NCI-H187 (cell line): ENCODE measurements at regions not wholly inside any gene's neighbourhood (a gene's known extent, or its start where the extent isn't known, plus 50 kb on each side); places are given as distances from the start of the nearest gene placed in this dataset.

ENCODE experiments used
- DNase-seq, 2 experiments: peaks; one replicate each; lab custom pipeline; 2025; lab: John Stamatoyannopoulos, UW

GRCh38 chr6:139577763-139578604, 203.5 kb upstream of the CITED2 start:
- no peak for DNase-seq

DNA sequence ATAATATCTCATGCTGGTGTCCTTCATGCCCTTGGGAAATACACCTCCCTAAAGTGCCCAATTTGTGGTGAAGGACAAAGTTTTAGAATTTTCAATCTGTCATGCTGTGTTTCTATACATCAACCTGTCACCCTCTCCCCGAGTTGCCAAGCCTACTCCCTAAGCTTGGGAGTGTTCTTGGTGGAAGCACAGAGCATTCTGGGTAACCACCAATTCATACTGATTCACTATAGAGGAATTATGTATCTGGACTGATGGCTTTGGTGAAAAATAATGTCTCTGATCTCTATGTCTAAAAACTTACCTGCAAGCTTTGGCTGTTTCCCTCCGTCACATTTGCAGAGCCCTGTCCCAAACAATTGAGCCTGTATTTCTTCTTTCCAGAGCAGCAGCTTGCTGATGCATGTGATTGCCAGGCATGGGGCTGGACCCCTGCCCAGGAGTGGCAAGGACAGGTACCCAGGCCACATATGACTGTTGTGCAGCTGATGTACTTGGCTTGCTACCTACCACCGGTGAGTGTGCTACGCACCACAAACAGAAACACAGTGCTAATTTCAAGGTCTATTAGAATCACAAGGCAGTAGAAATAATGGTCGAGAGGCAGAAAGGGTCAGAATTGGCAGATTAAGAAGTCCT, 202.8 kb upstream of the CITED2 start:
- no peak for DNase-seq

- no peak for DNase-seq
Measured at GRCh38 chr6:139572001-139572400, 197.6 kb upstream of the CITED2 start.

DNA sequence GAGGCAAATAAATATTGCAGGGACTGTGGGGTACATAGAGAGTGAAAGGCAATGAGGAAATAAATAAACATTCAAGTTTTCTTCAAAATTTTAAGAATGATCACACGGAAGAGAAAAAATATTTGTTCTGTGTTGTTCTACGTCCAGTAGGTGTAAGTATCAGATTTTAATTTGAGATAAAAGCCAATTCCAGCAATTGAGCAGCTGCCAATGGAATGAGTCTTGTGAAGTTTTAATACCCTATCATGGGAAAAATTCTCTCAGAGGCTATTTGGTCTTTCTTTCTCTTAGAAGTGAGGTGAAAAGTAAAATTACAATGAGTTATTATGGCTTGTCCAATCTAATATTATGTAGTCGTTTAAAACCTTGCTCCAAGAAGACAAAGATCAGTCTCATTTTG, 195.7 kb upstream of the CITED2 start:
- DNase-seq, result no peak

GRCh38 chr6:139569566-139569965, 195.1 kb upstream of the CITED2 start:
- DNase-seq, result no peak

GRCh38 chr6:139568956-139569538, 194.6 kb upstream of the CITED2 start:
- no peak for DNase-seq

- no peak for DNase-seq
Measured at GRCh38 chr6:139568151-139568955, 193.9 kb upstream of the CITED2 start.

- DNase-seq, result no peak
Measured at GRCh38 chr6:139567095-139567494, 192.6 kb upstream of the CITED2 start.

DNA sequence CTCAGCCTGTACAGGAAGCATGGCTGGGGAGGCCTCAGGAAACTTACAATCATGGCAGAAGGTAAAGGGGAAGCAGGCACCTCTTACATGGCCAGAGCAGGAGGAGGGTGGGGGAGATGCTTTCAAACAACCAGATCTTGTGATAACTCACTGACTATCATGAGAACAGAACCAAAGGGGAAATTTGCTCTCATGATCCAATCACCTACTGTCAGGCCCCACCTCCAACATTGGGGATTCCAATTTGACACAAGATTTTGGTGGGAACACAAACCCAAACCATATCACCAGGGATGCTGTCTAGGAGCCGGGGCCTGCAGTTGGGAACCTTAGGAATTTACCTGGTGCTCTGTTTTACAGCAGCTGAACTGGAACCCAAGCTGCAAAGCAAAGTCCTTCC, 191.1 kb upstream of the CITED2 start:
- no peak for DNase-seq

GRCh38 chr6:139557547-139557946, 183.1 kb upstream of the CITED2 start:
- no peak for DNase-seq

- DNase-seq, result no peak
Measured at GRCh38 chr6:139556532-139556931, 182.1 kb upstream of the CITED2 start.

DNA sequence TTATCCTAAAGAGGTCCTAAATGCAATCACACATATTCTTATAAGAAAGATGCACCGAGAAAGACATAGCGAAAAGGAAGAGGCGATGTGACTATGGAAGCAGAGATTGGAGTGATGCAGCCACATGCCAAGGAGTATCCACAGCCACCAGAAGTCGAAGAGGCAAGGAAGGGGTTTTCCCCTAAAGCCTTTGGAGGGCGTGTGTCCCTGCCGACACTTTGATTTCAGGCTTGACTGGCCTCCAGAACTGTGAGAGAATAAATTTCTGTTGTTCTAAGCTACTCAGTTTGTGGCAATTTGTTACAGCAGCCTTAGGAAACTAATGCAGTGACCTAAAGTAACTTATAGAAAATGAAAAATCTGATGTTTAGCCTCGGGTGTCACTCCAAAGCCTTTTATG, 179.5 kb upstream of the CITED2 start:
- no peak for DNase-seq

- no peak for DNase-seq
Measured at GRCh38 chr6:139551376-139551775, 176.9 kb upstream of the CITED2 start.

DNA sequence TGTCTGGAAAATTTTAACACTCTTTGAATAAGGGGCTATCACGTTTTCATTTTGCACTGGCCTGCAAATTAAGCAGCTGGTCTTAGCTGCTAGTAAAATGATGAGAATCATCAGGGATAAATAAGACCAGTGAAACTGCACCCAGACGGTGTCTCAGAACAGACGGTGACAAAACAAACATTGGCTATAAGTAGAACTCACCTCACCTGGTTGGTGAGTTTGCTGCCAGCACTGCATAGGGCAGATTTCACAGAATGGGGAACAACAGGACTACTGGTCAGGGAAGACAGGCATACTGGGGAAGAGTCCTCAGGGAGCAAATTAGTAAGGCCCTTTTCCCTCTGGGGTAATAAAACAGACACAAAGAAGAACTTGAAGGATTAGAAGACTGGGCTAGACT, 175.9 kb upstream of the CITED2 start:
- DNase-seq, result no peak

- no peak for DNase-seq
Measured at GRCh38 chr6:139549561-139550070, 175.2 kb upstream of the CITED2 start.

DNA sequence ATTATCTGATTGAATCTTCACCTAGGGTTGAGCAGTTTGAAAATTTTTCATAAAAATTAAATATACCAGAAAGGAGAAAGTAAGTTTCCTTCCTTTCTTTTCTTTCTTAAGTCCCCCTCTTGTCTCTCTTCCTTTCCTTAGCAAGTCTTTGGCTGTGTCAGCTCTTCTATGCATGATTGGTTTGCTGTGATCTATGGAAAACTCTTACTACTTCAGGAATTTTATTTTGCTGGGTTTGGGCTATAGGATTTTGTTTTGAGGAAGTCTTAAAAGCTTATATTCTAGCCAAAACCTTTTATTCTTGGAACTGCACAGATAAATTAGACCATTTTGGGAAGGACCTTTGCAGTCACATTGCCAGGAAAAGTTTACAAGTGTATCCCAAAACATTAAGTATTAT, 173.4 kb upstream of the CITED2 start:
- DNase-seq, result no peak

DNA sequence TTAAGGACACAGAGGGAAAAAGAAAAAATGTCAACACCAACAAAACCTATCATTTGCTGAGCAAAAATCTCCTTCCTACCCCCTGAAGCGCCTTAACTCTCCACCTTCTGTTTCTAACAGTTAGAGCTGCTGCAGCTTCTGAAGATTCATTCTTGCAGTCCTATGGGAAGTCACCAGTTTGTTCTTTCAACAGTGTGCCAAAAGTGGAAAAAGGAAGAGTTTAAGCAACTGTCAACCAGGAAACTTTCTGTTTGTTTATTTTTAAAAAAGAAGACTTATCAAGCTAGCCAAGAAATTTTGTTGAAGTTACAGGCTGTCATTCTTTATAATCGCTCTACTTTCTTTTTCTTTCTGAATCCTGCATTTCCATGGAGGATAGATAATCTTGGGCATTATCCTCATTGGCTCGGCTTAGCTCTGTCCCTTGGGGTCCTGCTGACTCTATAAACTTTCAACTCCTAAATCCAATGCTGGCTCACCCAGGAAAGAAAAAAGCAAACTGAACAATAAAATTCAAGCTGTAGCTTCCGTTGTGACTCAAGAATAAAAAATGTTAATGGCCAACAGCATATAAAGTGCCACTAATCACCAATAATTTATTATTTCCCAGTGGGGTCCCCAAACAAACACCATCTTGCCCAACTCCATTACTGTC, 172.8 kb upstream of the CITED2 start:
- DNase-seq, result no peak

DNA sequence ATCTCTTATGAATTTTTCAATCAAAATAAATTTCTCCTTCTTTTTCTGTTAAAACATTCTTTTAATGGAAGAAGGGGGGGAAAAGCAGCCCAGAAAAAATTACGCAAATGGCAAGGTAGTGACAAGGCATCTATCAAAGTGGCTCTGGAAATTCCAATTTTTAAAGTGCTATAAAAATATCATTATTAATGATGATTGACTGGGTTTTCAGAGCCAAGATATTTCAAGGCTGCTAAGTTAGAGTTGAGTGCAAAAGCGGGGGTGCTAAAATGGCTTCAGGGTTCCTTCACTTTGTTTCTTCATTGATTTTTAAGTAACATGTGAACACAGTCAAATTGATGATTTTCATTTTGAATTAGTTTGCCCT, 171.6 kb upstream of the CITED2 start:
- no peak for DNase-seq

DNA sequence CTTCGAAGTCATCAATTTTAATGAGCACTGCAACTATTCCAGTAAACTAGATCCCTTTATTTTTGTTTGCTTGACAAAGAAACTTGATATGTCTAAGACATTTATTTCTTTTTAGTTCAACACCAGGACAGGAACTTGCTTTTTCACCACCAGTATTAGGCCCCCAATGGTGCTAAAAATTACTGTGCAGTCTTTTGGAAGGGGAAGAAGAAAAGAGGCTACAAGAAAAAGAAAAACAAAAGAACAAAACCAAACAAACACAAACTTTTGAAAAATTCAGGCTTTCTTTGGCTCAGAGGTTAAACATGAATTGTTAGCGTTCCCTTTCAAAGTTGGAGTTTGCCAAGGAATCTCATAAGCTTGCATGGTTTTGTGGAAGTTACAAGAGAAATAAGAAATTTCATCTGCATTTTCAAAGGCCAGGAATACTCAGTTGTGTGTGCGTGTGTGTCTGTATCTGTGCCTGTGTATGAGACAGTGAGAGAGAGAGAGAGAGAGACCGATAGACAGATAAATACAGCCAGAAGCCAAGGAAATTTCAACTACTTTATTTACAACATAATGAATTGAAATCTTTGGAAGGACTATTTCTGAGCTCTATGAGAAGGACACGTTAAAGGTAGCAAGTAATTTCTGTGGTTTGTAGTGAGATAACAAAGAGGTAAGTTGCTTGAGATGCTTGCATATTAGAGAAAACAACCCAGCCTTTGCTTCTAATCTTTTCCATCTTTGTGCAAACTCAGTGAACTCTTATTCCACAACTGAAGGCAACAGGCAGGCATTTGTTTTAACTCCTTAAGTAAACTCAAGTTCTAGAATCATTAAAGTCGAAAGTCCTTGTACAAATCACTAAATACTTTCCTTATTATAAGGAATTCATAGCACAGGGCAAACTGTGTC, 171.0 kb upstream of the CITED2 start:
- no peak for DNase-seq

DNA sequence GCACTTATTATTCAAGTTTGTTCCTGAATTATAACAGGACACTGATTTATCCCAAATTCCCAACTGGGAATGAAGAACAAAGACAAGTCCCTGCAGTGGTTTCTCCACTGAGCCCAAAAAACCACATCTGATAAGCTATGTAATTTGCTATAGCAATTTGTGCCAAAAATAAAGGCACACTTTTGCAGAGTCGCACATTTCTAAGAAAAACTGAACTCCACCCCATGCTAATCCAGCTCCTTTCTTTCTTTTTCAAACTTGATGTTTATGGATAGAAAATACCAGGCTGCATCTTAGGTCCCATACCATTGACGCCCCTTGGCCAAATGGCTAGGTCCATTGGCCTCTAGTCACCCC, 170.2 kb upstream of the CITED2 start:
- DNase-seq, result no peak

DNA sequence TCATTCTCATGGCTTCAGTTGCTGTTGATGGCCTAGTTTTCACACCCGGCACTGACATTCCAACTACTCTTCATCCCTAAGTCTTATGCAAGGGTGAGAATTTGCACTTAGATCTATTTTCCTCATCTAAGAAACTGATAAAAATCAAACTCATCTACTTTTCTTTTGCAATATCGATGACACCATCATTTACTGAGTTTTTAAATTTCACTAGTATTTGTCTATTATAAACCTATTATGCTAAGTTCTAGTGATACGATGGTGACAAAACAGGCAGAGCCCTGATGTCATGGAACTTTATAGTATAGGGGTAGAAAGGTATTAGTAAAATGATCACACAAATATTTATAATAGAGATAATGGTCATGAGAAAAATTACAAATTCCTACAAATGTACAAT, 167.9 kb upstream of the CITED2 start:
- DNase-seq, result no peak
